ENCODE measurements at regions not wholly inside any gene's neighbourhood (a gene's known extent, or its start where the extent isn't known, plus 50 kb on each side); places are given as distances from the start of the nearest gene placed in this dataset.

DNA sequence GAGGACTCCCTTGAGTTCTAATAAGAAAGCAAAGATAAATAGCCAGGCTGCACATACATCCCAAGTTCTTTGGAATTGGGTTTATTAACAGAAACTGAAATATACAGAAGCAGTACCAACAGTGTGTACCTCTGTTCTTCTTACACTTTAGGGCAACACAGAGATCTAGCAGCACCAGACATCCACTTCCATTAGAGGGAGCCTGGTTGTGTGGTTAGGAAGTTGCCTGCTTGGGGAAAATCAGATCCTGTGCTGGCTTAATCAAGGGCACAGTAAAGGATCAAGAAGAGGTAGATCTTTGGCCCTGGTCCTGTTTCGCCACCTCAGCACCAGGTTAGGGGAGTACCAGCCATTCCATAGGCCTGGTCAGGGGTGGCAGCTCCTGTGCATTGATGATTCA lies 231.1 kb upstream of the ARHGAP24 start:
- no peaks in the 10 kb centered on the region for H3K9me3 ChIP-seq
- H3K4me2 ChIP-seq: no peak overlapping the region
- no peak overlapping the region for H3K27ac ChIP-seq
- H3K4me1 ChIP-seq: no peaks in the 10 kb centered on the region
- DNase-seq (ENCODE audit: low read depth in 1 of 2, low spot score in 1 of 2): no peak
- TF ChIP-seq BHLHE40 (IDR thresholded peaks at IDR 0.05; ENCODE audit: low read depth, low read length): no peak
- TF ChIP-seq RAD21 (conservative IDR thresholded peaks at IDR 0.05 in 1 of 2, IDR thresholded peaks at IDR 0.05 in 1 of 2): 0 out of 5 replicates have a peak, but pooled peaks of 1 of the 2 experiments have one; percentile 6
- WGBS (ENCODE audit: missing lambda C conversion rate): 67% methylated on average over 1 of the region's 1 CpG
- POLR2A ChIA-PET: no interaction called here
- FAIRE-seq: no peak
- ATAC-seq: no peak
- CTCF ChIA-PET: interaction anchor here (1.5 kb wide), 1 partner anchor 11 kb away, joined by 3 read pairs; no protein-coding TSS in a partner anchor
- H3K4me3 ChIP-seq: no peak overlapping the region

DNA sequence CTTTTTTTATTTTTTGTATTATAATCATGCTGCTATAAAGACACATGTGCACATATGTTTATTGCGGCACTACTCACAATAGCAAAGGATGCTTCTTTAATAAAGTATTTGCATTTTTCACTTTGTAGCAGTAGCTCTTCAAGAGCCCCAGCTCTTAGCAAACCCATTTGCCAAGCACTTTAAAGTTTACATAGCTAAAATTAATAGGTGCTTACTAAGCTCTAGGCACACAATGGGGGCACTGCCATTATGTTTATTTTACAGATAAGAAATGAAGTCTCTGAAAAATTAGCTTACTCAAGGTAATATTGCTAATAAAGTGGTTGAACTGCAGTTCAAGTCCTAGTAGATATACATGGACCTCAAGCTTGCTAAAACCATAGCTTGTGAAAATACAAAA lies 230.3 kb upstream of the ARHGAP24 start:
- Histone ChIP-seq H3K4me3 (no peak overlapping the region), H3K4me2 (no peak overlapping the region), H3K4me1 (no peaks in the 10 kb centered on the region), H3K27ac (no peak overlapping the region), H3K9me3 (no peaks in the 10 kb centered on the region)
- DNase-seq (ENCODE audit: low read depth in 1 of 2, low spot score in 1 of 2) (no peak), ATAC-seq (no peak), FAIRE-seq (no peak)
- ChIA-PET POLR2A (no interaction called here), CTCF (interaction anchor here (1.5 kb wide), 1 partner anchor 12 kb away, joined by 3 read pairs; no protein-coding TSS in a partner anchor)
- 82% methylated on average over 1 of the region's 1 CpG for WGBS (ENCODE audit: missing lambda C conversion rate)
- TF ChIP-seq, protein P1, sequence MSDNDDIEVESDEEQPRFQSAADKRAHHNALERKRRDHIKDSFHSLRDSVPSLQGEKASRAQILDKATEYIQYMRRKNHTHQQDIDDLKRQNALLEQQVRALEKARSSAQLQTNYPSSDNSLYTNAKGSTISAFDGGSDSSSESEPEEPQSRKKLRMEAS (IDR thresholded peaks at IDR 0.05): no peak
- TF ChIP-seq ZC3H11A (IDR thresholded peaks at IDR 0.05): no peak
- TF ChIP-seq EHMT2 (IDR thresholded peaks at IDR 0.05; ENCODE audit: low read depth): no peak
- no peak for TF ChIP-seq FOSL2 (IDR thresholded peaks at IDR 0.05)
- no peak for TF ChIP-seq FOSL2 (CRISPR knock-in tag; IDR thresholded peaks at IDR 0.05)
- no peak for TF ChIP-seq CHD2 (IDR thresholded peaks at IDR 0.05; ENCODE audit: low read length, partially characterized antibody)
- TF ChIP-seq RCOR1 (IDR thresholded peaks at IDR 0.05; ENCODE audit: low read depth, low read length): no peak
- TF ChIP-seq TFCP2L1 (CRISPR knock-in tag; IDR thresholded peaks at IDR 0.05): no peak
- TF ChIP-seq PHF8 (IDR thresholded peaks at IDR 0.05; ENCODE audit: borderline replicate concordance, low read depth): no peak
- TF ChIP-seq POLR2AphosphoS2 (conservative IDR thresholded peaks at IDR 0.05; ENCODE audit: low read length): no peak
- no peak for TF ChIP-seq RAD21 (conservative IDR thresholded peaks at IDR 0.05 in 1 of 2, IDR thresholded peaks at IDR 0.05 in 1 of 2)

- H3K27ac ChIP-seq: no peak overlapping the region
Measured at GRCh38 chr4:85246055-85246454, 228.9 kb upstream of the ARHGAP24 start.

GRCh38 chr4:85250852-85251251 lies 224.1 kb upstream of the ARHGAP24 start:
- no peak for FAIRE-seq
- no peak for ATAC-seq
- no peaks in the 10 kb centered on the region for H3K4me1 ChIP-seq
- no peak overlapping the region for H3K4me2 ChIP-seq
- H3K4me3 ChIP-seq: no peak overlapping the region
- H3K27ac ChIP-seq: no peak overlapping the region
- ChIA-PET CTCF (no interaction called here), POLR2A (no interaction called here)
- TF ChIP-seq CBX2 (IDR thresholded peaks at IDR 0.05; ENCODE audit: borderline replicate concordance, low read depth): no peak
- TF ChIP-seq HDAC2 (IDR thresholded peaks at IDR 0.05): no peak
- TF ChIP-seq RARB (CRISPR knock-in tag; IDR thresholded peaks at IDR 0.05): no peak
- no peak for TF ChIP-seq ATOH8 (CRISPR knock-in tag; IDR thresholded peaks at IDR 0.05; ENCODE audit: low read depth)
- peak; percentile 67 for TF ChIP-seq MAFK (IDR thresholded peaks at IDR 0.05; ENCODE audit: partially characterized antibody)
- no peak for TF ChIP-seq FOSL2 (IDR thresholded peaks at IDR 0.05)
- TF ChIP-seq FOSL2 (CRISPR knock-in tag; IDR thresholded peaks at IDR 0.05): no peak
- TF ChIP-seq, protein P2, sequence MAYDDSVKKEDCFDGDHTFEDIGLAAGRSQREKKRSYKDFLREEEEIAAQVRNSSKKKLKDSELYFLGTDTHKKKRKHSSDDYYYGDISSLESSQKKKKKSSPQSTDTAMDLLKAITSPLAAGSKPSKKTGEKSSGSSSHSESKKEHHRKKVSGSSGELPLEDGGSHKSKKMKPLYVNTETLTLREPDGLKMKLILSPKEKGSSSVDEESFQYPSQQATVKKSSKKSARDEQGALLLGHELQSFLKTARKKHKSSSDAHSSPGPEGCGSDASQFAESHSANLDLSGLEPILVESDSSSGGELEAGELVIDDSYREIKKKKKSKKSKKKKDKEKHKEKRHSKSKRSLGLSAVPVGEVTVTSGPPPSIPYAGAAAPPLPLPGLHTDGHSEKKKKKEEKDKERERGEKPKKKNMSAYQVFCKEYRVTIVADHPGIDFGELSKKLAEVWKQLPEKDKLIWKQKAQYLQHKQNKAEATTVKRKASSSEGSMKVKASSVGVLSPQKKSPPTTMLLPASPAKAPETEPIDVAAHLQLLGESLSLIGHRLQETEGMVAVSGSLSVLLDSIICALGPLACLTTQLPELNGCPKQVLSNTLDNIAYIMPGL (CRISPR knock-in tag; IDR thresholded peaks at IDR 0.05; ENCODE audit: borderline replicate concordance): no peak
- no peak for DNase-seq (ENCODE audit: low read depth in 1 of 2, low spot score in 1 of 2)
- WGBS (ENCODE audit: missing lambda C conversion rate): 53% methylated on average over 4 of the region's 4 CpGs
- peaks cover 4% of the 10 kb centered on the region; the same call in 1 of the 3 replicates for H3K9me3 ChIP-seq

More at GRCh38 chr4:85246055-85246454, 228.9 kb upstream of the ARHGAP24 start:
- POLR2A ChIA-PET: no interaction called here
- no peaks in the 10 kb centered on the region for H3K4me1 ChIP-seq
- no peaks in the 10 kb centered on the region for H3K9me3 ChIP-seq
- DNase-seq (ENCODE audit: low read depth in 1 of 2, low spot score in 1 of 2) (no peak), FAIRE-seq (no peak), ATAC-seq (no peak)
- 86% methylated on average over 20 of the region's 21 CpGs for WGBS (ENCODE audit: missing lambda C conversion rate)
- H3K4me2 ChIP-seq: no peak overlapping the region
- CTCF ChIA-PET: no interaction called here
- H3K4me3 ChIP-seq: no peak overlapping the region
- TF ChIP-seq ESRRA (IDR thresholded peaks at IDR 0.05; ENCODE audit: borderline replicate concordance, low read length) (no peak), NPAS2 (CRISPR knock-in tag; IDR thresholded peaks at IDR 0.05; ENCODE audit: borderline replicate concordance) (no peak), EHMT2 (IDR thresholded peaks at IDR 0.05; ENCODE audit: low read depth) (no peak), KDM5A (IDR thresholded peaks at IDR 0.05) (no peak)
